ENCODE measurements at regions not wholly inside any gene's neighbourhood (a gene's known extent, or its start where the extent isn't known, plus 50 kb on each side); places are given as distances from the start of the nearest gene placed in this dataset.

DNA sequence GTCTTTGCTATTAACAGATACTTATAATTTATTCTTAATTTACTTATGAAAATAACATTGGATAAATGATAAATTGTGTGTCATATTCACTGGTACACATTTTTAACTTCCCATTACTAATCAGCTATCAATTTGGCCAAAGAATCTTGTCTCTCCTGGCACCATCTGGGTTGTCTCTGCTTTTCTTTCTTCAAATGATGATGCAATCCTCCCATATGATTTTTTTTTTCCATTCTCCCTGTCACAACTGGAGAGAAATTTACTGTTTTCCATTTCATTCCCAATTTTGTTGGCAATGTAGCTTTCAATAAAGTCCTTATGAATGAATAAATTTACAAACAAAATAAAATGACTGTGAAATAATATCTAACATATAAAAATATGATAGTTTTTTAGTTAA is 743.7 kb upstream of the EPHA6 start:
- no peak for DNase-seq

DNA sequence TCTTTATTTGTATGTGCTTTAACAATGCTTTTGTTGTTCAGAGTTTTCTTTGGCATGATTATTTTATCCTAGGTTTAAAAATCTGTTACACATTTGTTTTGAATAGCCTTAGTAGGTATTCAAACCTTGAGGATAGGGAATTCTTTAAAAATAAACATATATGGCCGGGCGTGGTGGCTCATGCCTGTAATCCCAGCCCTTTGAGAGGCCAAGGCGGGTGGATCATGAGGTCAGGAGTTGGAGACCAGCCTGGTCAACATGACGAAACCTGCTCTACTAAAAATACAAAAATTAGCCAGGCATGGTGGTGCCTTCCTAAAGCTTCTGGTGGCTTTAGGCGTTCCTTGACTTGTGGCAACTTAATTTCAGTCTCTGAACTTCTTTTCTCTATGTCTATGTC is 743.3 kb upstream of the EPHA6 start:
- no peak for DNase-seq

DNA sequence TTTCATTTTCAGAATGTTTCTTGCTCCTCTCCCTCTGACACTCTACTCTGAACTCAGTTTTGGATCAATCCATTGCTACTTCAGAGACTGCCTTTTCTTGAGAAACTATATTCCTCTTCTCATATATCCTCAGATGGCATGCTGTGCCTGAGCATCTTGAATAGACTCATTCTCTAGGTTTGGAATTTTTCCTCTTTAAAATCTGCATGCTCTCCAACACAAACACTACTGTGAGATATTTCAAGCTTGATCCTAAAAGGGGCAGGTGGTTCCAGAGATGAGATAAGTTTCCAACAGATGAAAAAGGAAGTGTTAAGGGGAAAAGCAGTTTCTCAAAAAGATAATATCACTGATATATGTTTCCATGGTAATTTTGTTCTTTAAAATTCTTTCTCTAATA is 742.2 kb upstream of the EPHA6 start:
- no peak for DNase-seq

DNA sequence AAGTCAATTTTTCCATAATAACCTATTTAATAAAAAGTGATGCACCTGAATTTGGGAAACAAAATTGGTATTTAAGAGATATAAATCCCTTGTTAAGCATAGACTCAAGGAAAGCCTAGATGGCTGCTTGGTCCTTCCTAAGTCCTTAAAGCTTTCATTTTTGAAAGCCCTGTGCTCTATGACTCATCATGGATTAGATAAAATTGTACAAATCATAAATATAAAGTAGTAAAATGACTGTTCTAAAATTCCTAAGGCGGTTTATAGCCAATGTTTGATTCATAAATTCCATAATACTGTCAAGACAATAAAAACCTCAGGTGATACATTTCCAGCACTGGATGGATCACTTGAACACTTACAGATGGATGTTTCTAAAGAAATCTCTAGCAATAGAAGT is 730.8 kb upstream of the EPHA6 start:
- DNase-seq = no peak

DNA sequence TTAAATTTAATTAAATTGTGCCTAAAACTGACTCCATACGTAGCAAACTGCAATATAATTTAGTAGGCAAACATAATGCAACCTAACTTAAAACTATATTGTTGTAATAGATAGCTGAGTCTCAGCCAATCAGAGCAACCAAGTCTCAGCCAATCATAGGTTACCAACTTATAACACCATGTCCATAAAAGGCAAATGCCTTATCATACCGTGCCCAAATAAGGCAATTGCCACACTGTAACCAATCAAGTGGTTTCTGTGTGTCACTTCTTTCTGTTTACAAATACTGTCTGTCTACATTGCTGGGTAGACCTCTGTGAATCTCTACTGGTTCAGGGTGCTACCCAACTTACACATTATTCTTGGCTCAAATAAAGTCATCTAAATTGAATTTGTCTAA is 728.4 kb upstream of the EPHA6 start:
- DNase-seq = no peak

DNA sequence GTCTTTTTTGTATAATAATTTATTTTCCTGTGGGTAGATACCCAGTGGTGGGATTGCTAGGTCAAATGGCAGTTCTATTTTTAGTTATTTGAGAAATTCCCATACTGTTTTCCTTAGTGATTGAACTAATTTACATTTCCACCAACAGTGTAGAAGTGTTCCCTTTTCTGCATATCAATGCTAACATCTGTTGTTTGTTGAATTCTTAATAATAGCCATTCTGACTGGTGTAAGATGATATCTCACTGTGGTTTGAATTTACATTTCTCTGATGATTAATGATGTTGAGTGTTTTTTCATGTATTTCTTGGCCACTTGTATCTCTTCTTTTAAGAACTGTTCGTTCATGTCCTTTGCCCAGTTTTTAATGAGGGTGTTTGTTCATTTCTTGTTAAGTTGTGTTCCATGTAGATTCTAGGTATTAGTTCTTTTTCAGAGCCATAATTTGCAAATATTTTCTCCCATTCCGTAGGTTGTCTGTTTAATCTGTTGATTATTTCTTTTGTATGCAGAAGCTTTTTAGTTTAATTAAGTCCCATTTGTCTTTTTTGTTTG is 713.3 kb upstream of the EPHA6 start:
- no peak for DNase-seq

DNA sequence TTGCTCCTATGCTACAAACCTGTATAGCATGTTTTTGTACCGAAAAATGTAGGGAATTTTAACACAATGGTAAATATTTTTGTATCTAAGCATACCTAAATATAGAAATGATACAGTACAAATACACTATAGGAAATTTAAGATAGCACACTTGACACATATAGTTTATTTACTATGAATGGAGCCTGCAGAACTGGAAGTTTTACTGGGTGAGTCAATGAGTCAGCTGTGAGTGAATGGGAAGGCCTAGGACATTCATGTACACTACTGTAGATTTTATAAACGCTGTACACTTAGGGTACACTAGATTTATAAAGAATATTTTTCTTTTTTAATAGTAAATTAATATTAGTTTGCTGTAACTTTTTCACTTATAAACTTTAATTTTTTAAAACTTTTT is 707.7 kb upstream of the EPHA6 start:
- DNase-seq = no peak
